Tibial nerve (tissue), 4 donors: ENCODE measurements at regions not wholly inside any gene's neighbourhood (a gene's known extent, or its start where the extent isn't known, plus 50 kb on each side); places are given as distances from the start of the nearest gene placed in this dataset.
"Not testable (repeated sequence)": the region's sequence is repeated elsewhere in the genome, so short reads cannot be mapped to it uniquely, and the experiment has no call there.

ENCODE experiments used
- DNase-seq, 2 donors: peaks; one replicate each; pipeline ENCODE4 v3.0.0-alpha.2; 2019; ENCODE audit warnings: low spot score in 2 of 2
- H3K27ac ChIP-seq, 4 donors: fragments of 200-600 bp; sonication (generic) in 3 of 4; one replicate each; pipeline ENCODE4 v1.5.1; 2017 to 2019; ENCODE audit warnings: mild to moderate bottlenecking in 1 of 4
- H3K27me3 ChIP-seq, 2 donors: fragments of 200-600 bp; sonication (generic) in 1 of 2; one replicate each; pipeline versions ENCODE4 v1.5.1 to v1.6.0; 2017 to 2019
- H3K36me3 ChIP-seq, 3 donors: fragments of 200-600 bp; sonication (generic); one replicate each; pipeline ENCODE4 v1.5.1; 2018 to 2019
- H3K4me1 ChIP-seq, 4 donors: fragments of 200-600 bp; sonication (generic) in 3 of 4; one replicate each; pipeline ENCODE4 v1.5.1; 2017 to 2019
- H3K4me3 ChIP-seq, 4 donors: fragments of 200-600 bp; sonication (generic) in 3 of 4; one replicate each; pipeline ENCODE4 v1.5.1; 2017 to 2019; ENCODE audit warnings: mild to moderate bottlenecking in 1 of 4, moderate library complexity in 1 of 4
- H3K9me3 ChIP-seq, 4 donors: fragments of 200-600 bp; sonication (generic) in 3 of 4; one replicate each; pipeline ENCODE4 v1.5.1; 2017 to 2019
- CTCF ChIP-seq, 5 experiments: fragments of 200-600 bp in 3 of 5; fragments of 450-650 bp in 2 of 5; sonication (generic) in 3 of 5; IDR thresholded peaks; one replicate each; pipeline ENCODE4 v1.5.1; 2016 to 2019; ENCODE audit warnings: antibody characterized with exemption in 5 of 5, mild to moderate bottlenecking in 3 of 5, moderate library complexity in 2 of 5
- EP300 ChIP-seq, 2 donors: sonication (generic); formaldehyde crosslinking; IDR thresholded peaks; one replicate each; pipeline ENCODE4 v1.6.1; 2017; ENCODE audit warnings: antibody characterized with exemption in 2 of 2, mild to moderate bottlenecking in 1 of 2
- POLR2A ChIP-seq, 2 donors: fragments of 450-650 bp; IDR thresholded peaks; one replicate each; pipeline ENCODE4 v1.6.1; 2017; ENCODE audit warnings: antibody characterized with exemption in 2 of 2, mild to moderate bottlenecking in 2 of 2, moderate library complexity in 2 of 2
- WGBS, 2 donors: methylation state at CpG; one replicate each; pipeline ENCODE4 v1.1.5; 2018; 5-methylcytosine and 5-hydroxymethylcytosine counted together

GRCh38 chr11:134724106-134724778 lies 312.2 kb upstream of the B3GAT1 start:
- WGBS, 2 donors: 80 to 89% methylated on average over 10 to 12 of the region's 12 CpGs
- Histone ChIP-seq H3K4me1 (no peaks in the 10 kb centered on the region), H3K27ac (no peak overlapping the region), H3K36me3 (no peaks in the 10 kb centered on the region), H3K9me3 (peaks cover 0 to 12% (median 0%) of the 10 kb centered on the region in 4 donors), H3K4me3 (no peak overlapping the region), H3K27me3 (peaks cover 0 to 8% of the 10 kb centered on the region in 2 donors)
- DNase-seq: no peak
- no peak for TF ChIP-seq EP300 (IDR thresholded peaks at IDR 0.05)
- no peak for TF ChIP-seq POLR2A (IDR thresholded peaks at IDR 0.05)

GRCh38 chr11:134720691-134721070 lies 308.6 kb upstream of the B3GAT1 start:
- H3K4me1 ChIP-seq, H3K27me3 ChIP-seq, H3K4me3 ChIP-seq, H3K36me3 ChIP-seq, H3K27ac ChIP-seq, DNase-seq: not testable (repeated sequence)
- peaks cover 0 to 15% (median 0%) of the 10 kb centered on the region in 4 donors for H3K9me3 ChIP-seq
- WGBS, 2 donors: 91% methylated on average over 2 of the region's 2 CpGs

GRCh38 chr11:134719940-134720690 lies 308.1 kb upstream of the B3GAT1 start:
- not testable (repeated sequence) for DNase-seq
- WGBS, 2 donors: 79 to 91% methylated on average over 4 of the region's 4 CpGs

GRCh38 chr11:134719397-134719796 lies 307.4 kb upstream of the B3GAT1 start:
- no peak overlapping the region for H3K27ac ChIP-seq
- no peak overlapping the region for H3K4me3 ChIP-seq
- no peak for DNase-seq
- peaks cover 0 to 15% (median 0%) of the 10 kb centered on the region in 4 donors for H3K9me3 ChIP-seq
- TF ChIP-seq EP300 (IDR thresholded peaks at IDR 0.05): no peak
- TF ChIP-seq CTCF (IDR thresholded peaks at IDR 0.05): no peak
- TF ChIP-seq POLR2A (IDR thresholded peaks at IDR 0.05): no peak
- WGBS, 2 donors: 90 to 95% methylated on average over 5 of the region's 5 CpGs
- H3K36me3 ChIP-seq: no peaks in the 10 kb centered on the region
- no peaks in the 10 kb centered on the region for H3K4me1 ChIP-seq
- peaks cover 0 to 4% of the 10 kb centered on the region in 2 donors for H3K27me3 ChIP-seq

More at GRCh38 chr11:134719940-134720690, 308.1 kb upstream of the B3GAT1 start:
- H3K9me3 ChIP-seq: peaks cover 0 to 15% (median 0%) of the 10 kb centered on the region in 4 donors
- H3K27ac ChIP-seq, H3K4me1 ChIP-seq, H3K27me3 ChIP-seq, H3K36me3 ChIP-seq, H3K4me3 ChIP-seq: not testable (repeated sequence)

- Histone ChIP-seq H3K27me3 (no peaks in the 10 kb centered on the region), H3K4me3 (no peak overlapping the region), H3K4me1 (no peaks in the 10 kb centered on the region), H3K36me3 (no peaks in the 10 kb centered on the region), H3K9me3 (peaks cover 0 to 15% (median 0%) of the 10 kb centered on the region in 4 donors), H3K27ac (no peak overlapping the region)
- TF ChIP-seq EP300 (IDR thresholded peaks at IDR 0.05) (no peak), POLR2A (IDR thresholded peaks at IDR 0.05) (no peak), CTCF (IDR thresholded peaks at IDR 0.05) (no peak)
- no peak for DNase-seq
- WGBS, 2 donors: 68 to 87% methylated on average over 4 of the region's 4 CpGs
Observed at GRCh38 chr11:134716582-134716981, 304.5 kb upstream of the B3GAT1 start.

- no peak for TF ChIP-seq CTCF (IDR thresholded peaks at IDR 0.05)
- TF ChIP-seq POLR2A (IDR thresholded peaks at IDR 0.05): no peak
- TF ChIP-seq EP300 (IDR thresholded peaks at IDR 0.05): no peak
- WGBS, 2 donors: 29 to 32% methylated on average over 9 to 10 of the region's 10 CpGs
Observed at GRCh38 chr11:134714021-134714656, 302.1 kb upstream of the B3GAT1 start.

More at GRCh38 chr11:134714021-134714656, 302.1 kb upstream of the B3GAT1 start:
- Histone ChIP-seq H3K36me3 (no peaks in the 10 kb centered on the region), H3K27me3 (no peaks in the 10 kb centered on the region), H3K4me1 (no peaks in the 10 kb centered on the region), H3K9me3 (peaks cover 0 to 3% (median 0%) of the 10 kb centered on the region in 4 donors), H3K27ac (no peak overlapping the region), H3K4me3 (no peak overlapping the region)
- no peak for DNase-seq
